ENCODE measurements at regions not wholly inside any gene's neighbourhood (a gene's known extent, or its start where the extent isn't known, plus 50 kb on each side); places are given as distances from the start of the nearest gene placed in this dataset.
A peak's percentile ranks its signal among the peaks of the same experiment; 100 is the strongest.

- DNase-seq, result no peak
- intact Hi-C loops (cut with DNase I; ENCODE audit: low total_unique reads), result no loop called here
- H3K36me3 ChIP-seq, result no peaks in the 10 kb centered on the region
- H3K4me1 ChIP-seq, result no peaks in the 10 kb centered on the region
- H3K4me3 ChIP-seq, result no peak overlapping the region
- TF ChIP-seq, protein P1, sequence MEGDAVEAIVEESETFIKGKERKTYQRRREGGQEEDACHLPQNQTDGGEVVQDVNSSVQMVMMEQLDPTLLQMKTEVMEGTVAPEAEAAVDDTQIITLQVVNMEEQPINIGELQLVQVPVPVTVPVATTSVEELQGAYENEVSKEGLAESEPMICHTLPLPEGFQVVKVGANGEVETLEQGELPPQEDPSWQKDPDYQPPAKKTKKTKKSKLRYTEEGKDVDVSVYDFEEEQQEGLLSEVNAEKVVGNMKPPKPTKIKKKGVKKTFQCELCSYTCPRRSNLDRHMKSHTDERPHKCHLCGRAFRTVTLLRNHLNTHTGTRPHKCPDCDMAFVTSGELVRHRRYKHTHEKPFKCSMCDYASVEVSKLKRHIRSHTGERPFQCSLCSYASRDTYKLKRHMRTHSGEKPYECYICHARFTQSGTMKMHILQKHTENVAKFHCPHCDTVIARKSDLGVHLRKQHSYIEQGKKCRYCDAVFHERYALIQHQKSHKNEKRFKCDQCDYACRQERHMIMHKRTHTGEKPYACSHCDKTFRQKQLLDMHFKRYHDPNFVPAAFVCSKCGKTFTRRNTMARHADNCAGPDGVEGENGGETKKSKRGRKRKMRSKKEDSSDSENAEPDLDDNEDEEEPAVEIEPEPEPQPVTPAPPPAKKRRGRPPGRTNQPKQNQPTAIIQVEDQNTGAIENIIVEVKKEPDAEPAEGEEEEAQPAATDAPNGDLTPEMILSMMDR (IDR thresholded peaks at IDR 0.05), result no peak
- no peak overlapping the region for H3K27ac ChIP-seq
- no peaks in the 10 kb centered on the region for H3K9me3 ChIP-seq
- no peaks in the 10 kb centered on the region for H3K27me3 ChIP-seq
Measured at GRCh38 chr11:81995889-81996288, 737.8 kb downstream of the FAM181B start.

- Histone ChIP-seq H3K27me3 (no peaks in the 10 kb centered on the region), H3K27ac (no peak overlapping the region), H3K36me3 (no peaks in the 10 kb centered on the region), H3K4me3 (no peak overlapping the region), H3K9me3 (no peaks in the 10 kb centered on the region), H3K4me1 (peaks cover 0 to 7% (median 4%) of the 10 kb centered on the region in 4 donors)
- TF ChIP-seq, protein P1 (IDR thresholded peaks at IDR 0.05), result no peak
- DNase-seq, result no peak
- intact Hi-C loops (cut with DNase I; ENCODE audit: low total_unique reads), result no loop called here
Measured at GRCh38 chr11:81993755-81994154, 739.9 kb downstream of the FAM181B start.

- TF ChIP-seq, protein P1 (IDR thresholded peaks at IDR 0.05), result no peak
- no peaks in the 10 kb centered on the region for H3K36me3 ChIP-seq
- no peak for DNase-seq
- intact Hi-C loops (cut with DNase I; ENCODE audit: low total_unique reads), result no loop called here
- no peak overlapping the region for H3K4me3 ChIP-seq
- H3K4me1 ChIP-seq, result peaks cover 0 to 18% (median 10%) of the 10 kb centered on the region in 4 donors
- H3K27ac ChIP-seq, result no peak overlapping the region
- no peaks in the 10 kb centered on the region for H3K9me3 ChIP-seq
- H3K27me3 ChIP-seq, result no peaks in the 10 kb centered on the region
Measured at GRCh38 chr11:81990659-81991443, 742.8 kb downstream of the FAM181B start.

- no peak overlapping the region for H3K27ac ChIP-seq
Measured at GRCh38 chr11:81989093-81989492, 744.6 kb downstream of the FAM181B start.

GRCh38 chr11:81987829-81988472 lies 745.7 kb downstream of the FAM181B start:
- intact Hi-C loops (cut with DNase I; ENCODE audit: low total_unique reads), result no loop called here
- Histone ChIP-seq H3K27ac (no peak overlapping the region), H3K27me3 (no peaks in the 10 kb centered on the region), H3K4me3 (no peak overlapping the region), H3K9me3 (no peaks in the 10 kb centered on the region), H3K4me1 (peaks cover 0 to 18% (median 10%) of the 10 kb centered on the region in 4 donors), H3K36me3 (no peaks in the 10 kb centered on the region)
- TF ChIP-seq, protein P1 (IDR thresholded peaks at IDR 0.05), result no peak
- peak in 1 of 2 donors; percentile 68 for DNase-seq

More at GRCh38 chr11:81989093-81989492, 744.6 kb downstream of the FAM181B start:
- intact Hi-C loops (cut with DNase I; ENCODE audit: low total_unique reads), result no loop called here
- Histone ChIP-seq H3K4me1 (peaks cover 0 to 18% (median 10%) of the 10 kb centered on the region in 4 donors), H3K36me3 (no peaks in the 10 kb centered on the region), H3K9me3 (no peaks in the 10 kb centered on the region), H3K27me3 (no peaks in the 10 kb centered on the region), H3K4me3 (no peak overlapping the region)
- TF ChIP-seq, protein P1 (IDR thresholded peaks at IDR 0.05), result no peak
- DNase-seq, result no peak

Measured in tibial artery (tissue), 4 donors.